ENCODE measurements at regions not wholly inside any gene's neighbourhood (a gene's known extent, or its start where the extent isn't known, plus 50 kb on each side); places are given as distances from the start of the nearest gene placed in this dataset.

- TF ChIP-seq CTCF (IDR thresholded peaks at IDR 0.05; ENCODE audit: control extremely low read depth in 1 of 3, insufficient read depth in 1 of 3, low read depth in 1 of 3, low read length in 3 of 3) (no peak), POLR2A (IDR thresholded peaks at IDR 0.05; ENCODE audit: control extremely low read depth in 1 of 2, low read depth in 2 of 2, low read length in 2 of 2) (no peak), TAF1 (IDR thresholded peaks at IDR 0.05; ENCODE audit: low read depth, low read length) (no peak), USF2 (IDR thresholded peaks at IDR 0.05; ENCODE audit: low read length) (no peak), SP1 (IDR thresholded peaks at IDR 0.05; ENCODE audit: low read depth, low read length) (no peak), RAD21 (IDR thresholded peaks at IDR 0.05 in 1 of 2, conservative IDR thresholded peaks at IDR 0.05 in 1 of 2; ENCODE audit: low read depth in 2 of 2, low read length in 2 of 2) (no peak), CHD7 (IDR thresholded peaks at IDR 0.05; ENCODE audit: insufficient replicate concordance, low read length) (no peak), EZH2 (IDR thresholded peaks at IDR 0.05; ENCODE audit: low read depth, low read length, severe bottlenecking) (no peak)
- TF ChIP-seq, protein P1, sequence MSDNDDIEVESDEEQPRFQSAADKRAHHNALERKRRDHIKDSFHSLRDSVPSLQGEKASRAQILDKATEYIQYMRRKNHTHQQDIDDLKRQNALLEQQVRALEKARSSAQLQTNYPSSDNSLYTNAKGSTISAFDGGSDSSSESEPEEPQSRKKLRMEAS (IDR thresholded peaks at IDR 0.05), result no peak
Measured at GRCh38 chr5:5883146-5883545, 460.7 kb downstream of the ICE1 start.

Data from H1 (cell line).